ENCODE measurements at regions not wholly inside any gene's neighbourhood (a gene's known extent, or its start where the extent isn't known, plus 50 kb on each side); places are given as distances from the start of the nearest gene placed in this dataset.

DNA sequence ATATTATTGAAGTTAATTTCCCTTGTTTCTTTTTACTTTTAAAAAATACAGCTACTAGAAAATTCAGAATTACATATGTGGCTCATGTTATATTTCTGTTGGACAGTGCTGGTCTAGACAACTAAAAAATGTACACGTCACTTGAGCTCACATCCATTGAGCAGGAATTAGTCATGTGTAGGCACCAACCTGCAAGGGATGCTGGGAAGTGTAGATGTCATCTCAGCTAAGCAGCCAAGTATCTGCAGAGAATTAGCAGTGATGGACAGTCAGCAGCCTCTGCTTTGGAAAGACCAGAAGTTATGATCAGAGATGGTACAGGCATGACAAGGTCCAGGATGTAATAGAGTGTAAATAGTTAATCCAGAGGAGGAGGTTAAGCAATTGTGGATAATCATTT, 87.1 kb upstream of the HS3ST2 start:
- TF ChIP-seq, protein P1, sequence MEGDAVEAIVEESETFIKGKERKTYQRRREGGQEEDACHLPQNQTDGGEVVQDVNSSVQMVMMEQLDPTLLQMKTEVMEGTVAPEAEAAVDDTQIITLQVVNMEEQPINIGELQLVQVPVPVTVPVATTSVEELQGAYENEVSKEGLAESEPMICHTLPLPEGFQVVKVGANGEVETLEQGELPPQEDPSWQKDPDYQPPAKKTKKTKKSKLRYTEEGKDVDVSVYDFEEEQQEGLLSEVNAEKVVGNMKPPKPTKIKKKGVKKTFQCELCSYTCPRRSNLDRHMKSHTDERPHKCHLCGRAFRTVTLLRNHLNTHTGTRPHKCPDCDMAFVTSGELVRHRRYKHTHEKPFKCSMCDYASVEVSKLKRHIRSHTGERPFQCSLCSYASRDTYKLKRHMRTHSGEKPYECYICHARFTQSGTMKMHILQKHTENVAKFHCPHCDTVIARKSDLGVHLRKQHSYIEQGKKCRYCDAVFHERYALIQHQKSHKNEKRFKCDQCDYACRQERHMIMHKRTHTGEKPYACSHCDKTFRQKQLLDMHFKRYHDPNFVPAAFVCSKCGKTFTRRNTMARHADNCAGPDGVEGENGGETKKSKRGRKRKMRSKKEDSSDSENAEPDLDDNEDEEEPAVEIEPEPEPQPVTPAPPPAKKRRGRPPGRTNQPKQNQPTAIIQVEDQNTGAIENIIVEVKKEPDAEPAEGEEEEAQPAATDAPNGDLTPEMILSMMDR (IDR thresholded peaks at IDR 0.05; ENCODE audit: low read depth, low read length), result no peak

DNA sequence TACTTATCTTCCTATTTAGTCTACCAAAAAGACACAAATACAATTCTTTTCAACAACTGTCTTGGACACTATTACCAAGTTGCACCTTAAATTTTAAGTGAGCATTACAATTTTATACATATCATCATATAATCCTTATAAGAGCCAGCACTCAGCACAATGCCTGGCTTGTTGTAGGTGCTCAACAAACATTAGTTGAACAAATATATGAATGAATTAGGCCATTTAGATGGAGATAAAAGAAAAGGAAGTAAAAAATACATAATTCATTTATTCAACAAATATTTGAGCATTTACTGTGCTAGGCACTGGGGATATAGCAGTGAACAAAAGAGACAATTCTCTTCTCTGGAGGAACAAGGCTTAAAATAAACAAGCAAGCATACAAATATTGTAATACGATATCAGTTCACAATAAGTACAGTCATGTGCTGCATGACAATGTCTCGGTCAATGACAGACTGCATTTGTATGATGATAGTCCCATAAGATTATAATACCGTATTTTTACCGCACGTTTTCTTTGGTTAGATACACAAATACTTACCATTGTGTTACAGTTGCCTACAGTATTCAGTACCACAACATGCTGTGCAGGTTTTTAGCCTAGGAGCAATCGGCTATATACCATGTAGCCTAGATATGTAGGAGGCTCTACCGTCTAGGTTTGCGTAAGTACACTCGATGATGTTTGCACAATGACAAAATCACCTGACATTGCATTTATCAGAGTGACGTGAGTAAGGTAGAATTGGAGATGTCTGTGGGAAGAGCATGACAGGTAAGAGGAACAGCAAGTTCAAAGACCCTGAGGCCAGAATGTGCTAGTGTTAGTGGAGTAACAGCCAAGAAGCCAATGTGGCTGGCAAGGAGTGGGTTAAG, 86.4 kb upstream of the HS3ST2 start:
- no peak for DNase-seq (ENCODE audit: extremely low read depth, low read depth)
- TF ChIP-seq, protein P1 (IDR thresholded peaks at IDR 0.05; ENCODE audit: low read depth, low read length), result no peak

More for the DNA sequence above, 87.1 kb upstream of the HS3ST2 start:
- no peak for DNase-seq (ENCODE audit: extremely low read depth, low read depth)

DNA sequence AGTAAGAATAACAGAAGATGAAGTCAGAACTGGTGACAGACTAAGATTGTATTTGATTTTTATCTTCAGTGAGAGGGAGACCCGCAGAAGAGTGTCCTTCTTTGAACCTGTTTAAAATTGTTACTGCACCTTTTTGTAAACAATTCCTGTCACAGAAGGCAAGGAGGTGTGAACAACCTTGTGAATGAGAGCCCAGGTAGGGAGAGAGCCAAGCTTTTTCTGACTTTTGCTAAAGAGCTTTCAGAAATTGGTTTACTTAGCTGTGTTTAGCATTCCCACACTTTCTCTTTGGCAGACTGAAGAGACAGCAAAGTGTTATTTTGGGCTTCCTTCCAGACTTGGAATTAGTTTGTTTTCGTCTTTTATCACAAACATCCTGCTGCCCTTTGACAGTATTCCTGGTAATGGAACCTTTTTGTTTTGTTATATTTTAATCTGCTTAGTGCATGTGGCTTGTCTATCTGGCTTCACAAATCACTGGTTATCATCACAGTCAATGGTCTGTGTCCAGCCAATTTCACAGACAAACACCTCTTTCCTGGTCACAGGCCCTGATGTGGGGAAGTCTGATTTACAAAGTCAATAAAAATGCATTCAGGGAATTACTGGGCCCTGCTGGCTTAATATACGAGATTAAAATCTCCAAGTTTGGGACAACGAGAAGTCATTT, 85.7 kb upstream of the HS3ST2 start:
- DNase-seq (ENCODE audit: extremely low read depth, low read depth), result no peak
- TF ChIP-seq, protein P1 (IDR thresholded peaks at IDR 0.05; ENCODE audit: low read depth, low read length), result no peak

DNA sequence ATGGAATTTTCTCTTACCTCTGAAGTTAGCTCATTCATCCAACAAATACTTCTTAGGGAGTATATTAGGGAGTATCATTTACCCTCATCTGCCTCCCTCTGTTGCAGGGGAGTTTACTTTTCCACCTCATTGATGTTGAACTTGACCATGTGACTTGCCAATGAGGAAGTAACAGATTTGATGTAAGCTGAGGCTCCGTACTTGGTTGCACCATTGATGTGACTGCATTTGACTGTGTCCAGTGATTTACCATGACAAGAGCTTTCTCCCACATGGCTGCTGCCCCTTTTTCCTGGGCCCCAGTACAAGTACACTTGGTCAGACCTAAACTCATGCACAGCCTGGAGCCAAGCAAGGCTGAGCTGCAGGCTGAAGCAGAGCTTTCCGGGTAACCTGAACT, 81.6 kb upstream of the HS3ST2 start:
- DNase-seq (ENCODE audit: extremely low read depth, low read depth), result no peak
- TF ChIP-seq, protein P1 (IDR thresholded peaks at IDR 0.05; ENCODE audit: low read depth, low read length), result no peak

DNA sequence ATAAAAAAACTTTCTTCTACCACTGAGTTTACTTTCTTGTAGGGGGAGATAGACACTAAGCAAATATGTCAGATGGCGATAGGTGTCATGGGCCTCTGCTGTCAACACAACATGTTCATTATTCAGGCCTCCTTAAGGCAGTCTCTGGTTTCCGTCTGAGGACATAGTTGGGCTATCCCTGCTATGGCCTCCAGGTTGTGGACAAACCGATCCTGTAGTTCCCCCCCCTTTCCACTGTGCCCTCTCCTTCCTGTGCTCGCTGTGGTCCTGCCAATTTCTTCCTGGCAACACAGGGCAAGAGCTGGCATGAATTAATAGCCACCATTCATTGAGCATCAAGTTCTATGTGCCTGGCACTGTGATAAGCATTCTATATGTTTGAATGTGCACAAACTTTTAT, 81.0 kb upstream of the HS3ST2 start:
- no peak for DNase-seq (ENCODE audit: extremely low read depth, low read depth)

DNA sequence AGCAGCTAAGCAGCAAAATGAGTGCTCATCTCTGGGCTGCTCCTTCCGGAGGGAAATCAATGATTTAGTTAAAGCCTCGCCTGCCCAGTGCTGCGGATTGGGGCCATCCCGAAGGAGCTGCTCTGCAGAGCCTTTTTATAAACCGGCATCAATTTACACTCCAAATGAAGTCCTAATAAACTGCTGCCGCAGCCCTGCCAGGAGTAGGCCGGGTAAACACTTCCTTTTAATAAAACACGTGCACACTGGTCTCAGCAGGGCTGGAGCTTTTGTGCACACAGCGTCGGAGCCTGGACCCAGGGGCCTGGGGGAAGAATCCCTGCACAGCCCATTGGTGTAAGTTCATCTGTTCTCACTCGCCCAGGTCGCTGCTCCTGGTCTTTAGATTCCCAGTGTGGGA, 79.6 kb upstream of the HS3ST2 start:
- DNase-seq (ENCODE audit: extremely low read depth, low read depth), result no peak
- TF ChIP-seq, protein P1 (IDR thresholded peaks at IDR 0.05; ENCODE audit: low read depth, low read length), result no peak

More for the DNA sequence above, 81.0 kb upstream of the HS3ST2 start:
- TF ChIP-seq, protein P1 (IDR thresholded peaks at IDR 0.05; ENCODE audit: low read depth, low read length), result no peak

DNA sequence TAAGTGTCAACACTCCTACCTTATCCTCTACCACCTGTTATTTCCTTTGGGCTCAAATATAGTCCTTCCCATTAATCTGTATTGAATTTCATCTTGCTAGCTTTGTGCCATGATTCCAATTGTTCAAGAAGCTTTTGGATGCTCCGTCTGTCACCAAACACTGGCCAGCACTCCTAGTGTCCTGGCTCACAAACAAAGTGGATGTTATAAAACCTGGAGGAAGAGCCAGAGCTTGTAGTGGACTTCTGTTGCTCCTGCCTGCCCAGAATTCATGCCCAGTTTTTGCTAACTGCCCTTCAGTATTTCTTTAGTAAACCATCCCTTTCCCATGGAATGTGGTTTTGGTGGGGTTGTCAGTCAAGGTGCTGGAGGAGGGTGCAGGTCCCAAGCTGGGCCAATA, 77.2 kb upstream of the HS3ST2 start:
- TF ChIP-seq, protein P1 (IDR thresholded peaks at IDR 0.05; ENCODE audit: low read depth, low read length), result no peak
- DNase-seq (ENCODE audit: extremely low read depth, low read depth), result no peak

Data from AG09319 (cell line).